Loucy (cell line): ENCODE measurements at regions not wholly inside any gene's neighbourhood (a gene's known extent, or its start where the extent isn't known, plus 50 kb on each side); places are given as distances from the start of the nearest gene placed in this dataset.

Experiments
- EZH2phosphoT487 ChIP-seq: fragments of 200-600 bp; IDR thresholded peaks from 2 replicates; pipeline ENCODE4 v1.6.1; 2018; ENCODE audit warnings: antibody characterized with exemption, mild to moderate bottlenecking, moderate library complexity, borderline replicate concordance
- TF ChIP-seq, protein P1 (sequence below): fragments of 200-600 bp; sonication (generic); conservative IDR thresholded peaks from 2 replicates; pipeline ENCODE4 v1.5.1; 2014; ENCODE audit warnings: mild to moderate bottlenecking, antibody characterized with exemption, low read length

DNA sequence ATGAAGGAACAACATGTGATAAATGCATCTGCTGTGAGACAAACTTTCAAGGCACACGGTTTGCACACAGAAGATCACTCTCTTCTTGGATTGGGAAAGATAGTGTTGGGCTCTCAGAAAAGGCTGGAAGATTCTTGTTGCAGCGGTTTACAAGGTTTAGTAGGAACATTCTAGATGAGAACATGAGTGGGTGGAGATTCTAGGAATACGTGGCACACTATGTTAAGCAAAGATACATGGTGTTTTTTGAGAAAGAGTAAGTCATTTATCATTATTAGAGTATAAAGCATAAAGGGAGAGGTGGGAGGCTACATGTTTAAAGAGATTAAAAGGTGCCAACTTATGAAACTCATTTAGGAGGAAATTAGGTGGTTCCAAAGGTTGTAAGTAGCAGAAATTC, 348.8 kb upstream of the HS3ST1 start:
- TF ChIP-seq, protein P1, sequence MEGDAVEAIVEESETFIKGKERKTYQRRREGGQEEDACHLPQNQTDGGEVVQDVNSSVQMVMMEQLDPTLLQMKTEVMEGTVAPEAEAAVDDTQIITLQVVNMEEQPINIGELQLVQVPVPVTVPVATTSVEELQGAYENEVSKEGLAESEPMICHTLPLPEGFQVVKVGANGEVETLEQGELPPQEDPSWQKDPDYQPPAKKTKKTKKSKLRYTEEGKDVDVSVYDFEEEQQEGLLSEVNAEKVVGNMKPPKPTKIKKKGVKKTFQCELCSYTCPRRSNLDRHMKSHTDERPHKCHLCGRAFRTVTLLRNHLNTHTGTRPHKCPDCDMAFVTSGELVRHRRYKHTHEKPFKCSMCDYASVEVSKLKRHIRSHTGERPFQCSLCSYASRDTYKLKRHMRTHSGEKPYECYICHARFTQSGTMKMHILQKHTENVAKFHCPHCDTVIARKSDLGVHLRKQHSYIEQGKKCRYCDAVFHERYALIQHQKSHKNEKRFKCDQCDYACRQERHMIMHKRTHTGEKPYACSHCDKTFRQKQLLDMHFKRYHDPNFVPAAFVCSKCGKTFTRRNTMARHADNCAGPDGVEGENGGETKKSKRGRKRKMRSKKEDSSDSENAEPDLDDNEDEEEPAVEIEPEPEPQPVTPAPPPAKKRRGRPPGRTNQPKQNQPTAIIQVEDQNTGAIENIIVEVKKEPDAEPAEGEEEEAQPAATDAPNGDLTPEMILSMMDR, result no peak
- TF ChIP-seq EZH2phosphoT487, result no peak
